ENCODE measurements at regions not wholly inside any gene's neighbourhood (a gene's known extent, or its start where the extent isn't known, plus 50 kb on each side); places are given as distances from the start of the nearest gene placed in this dataset.

DNA sequence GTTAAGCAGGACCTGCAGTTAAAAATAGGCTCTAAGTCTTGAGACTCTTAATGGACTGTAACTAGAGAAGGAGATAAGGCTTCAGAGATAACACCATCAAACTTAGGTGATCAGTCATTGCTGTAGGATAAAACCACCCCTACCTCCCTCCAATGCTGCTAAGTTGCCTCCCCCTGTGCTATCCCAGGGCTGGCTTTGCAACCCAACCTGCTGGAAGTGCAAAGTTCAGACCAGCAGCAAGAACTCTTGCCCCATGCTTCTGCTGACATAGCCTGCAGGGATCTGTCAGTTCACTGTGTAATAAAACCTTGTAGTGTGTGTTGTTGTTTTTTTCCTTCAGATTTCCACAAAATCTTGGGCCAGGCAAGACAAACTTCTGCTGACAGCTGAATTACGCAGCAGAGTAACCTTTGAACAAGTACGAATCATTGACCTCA lies 57.4 kb upstream of the EPB41L3 start:
- Histone ChIP-seq H3K4me2 (ENCODE audit: low read length) (no peak overlapping the region), H3K4ac (ENCODE audit: low read depth, low read length) (no peak overlapping the region), H3K79me1 (ENCODE audit: low read length) (no peaks in the 10 kb centered on the region), H2BK5ac (ENCODE audit: low read length) (no peak overlapping the region), H3K36me3 (ENCODE audit: control insufficient read depth, insufficient read depth, low read length) (no peaks in the 10 kb centered on the region), H3K23ac (ENCODE audit: low read length) (no peak overlapping the region), H3K9ac (ENCODE audit: low read length) (no peak overlapping the region), H3K18ac (ENCODE audit: low read length) (no peak overlapping the region), H3K27ac (ENCODE audit: low read depth, low read length) (no peak overlapping the region), H3K27me3 (ENCODE audit: insufficient read depth, low read length, poor library complexity) (no peaks in the 10 kb centered on the region), H2BK15ac (replicated peaks; ENCODE audit: low read depth) (no peak overlapping the region), H2BK120ac (ENCODE audit: low read depth, low read length) (no peak overlapping the region), H3K56ac (ENCODE audit: low read length) (no peak overlapping the region), H2AK5ac (ENCODE audit: low read length) (no peak overlapping the region), H3K79me2 (ENCODE audit: control insufficient read depth, insufficient read depth, low read length) (no peaks in the 10 kb centered on the region), H4K8ac (ENCODE audit: low read depth, low read length) (no peak overlapping the region), H4K5ac (ENCODE audit: low read length) (no peak overlapping the region), H3K4me1 (ENCODE audit: control insufficient read depth, low read depth, low read length) (peaks cover 6% of the 10 kb centered on the region), H3K4me3 (ENCODE audit: low read length) (no peak overlapping the region)
- peak; percentile 89 for DNase-seq
- WGBS (ENCODE audit: extremely low coverage, insufficient coverage, low lambda C conversion rate): no CpG with 5 or more reads among the region's 2 CpGs

DNA sequence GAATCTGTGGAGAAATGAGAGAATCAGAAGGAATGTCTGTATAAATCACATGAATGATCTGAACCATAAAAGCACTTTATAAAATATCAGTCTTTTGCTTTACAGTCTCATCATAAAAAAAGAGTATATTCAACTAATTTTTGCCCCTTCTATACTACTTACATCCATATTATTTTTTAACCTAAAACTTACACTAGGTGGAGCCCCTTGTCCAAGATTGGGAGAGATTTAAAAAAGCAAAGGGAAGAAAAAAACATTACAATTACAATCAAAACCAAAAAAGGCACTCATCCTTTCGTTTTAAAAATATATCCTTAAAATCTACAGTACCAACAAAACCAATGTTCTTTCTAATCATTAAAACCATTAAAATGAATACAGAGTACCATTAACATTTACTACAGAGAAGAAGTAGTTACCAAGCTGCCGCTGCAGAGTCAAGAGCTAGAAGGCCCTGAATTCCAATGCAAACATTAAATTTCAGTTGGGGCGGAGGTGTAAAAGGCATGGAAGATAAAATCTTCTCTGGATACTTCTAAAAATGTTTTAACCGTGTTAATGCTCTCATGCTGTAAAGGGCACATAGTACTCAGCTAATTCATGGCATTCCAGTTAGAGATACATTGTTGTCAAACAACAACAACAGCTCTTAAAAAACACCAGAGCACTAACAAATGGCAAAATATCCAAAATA lies 56.7 kb upstream of the EPB41L3 start:
- H4K8ac ChIP-seq (ENCODE audit: low read depth, low read length): no peak overlapping the region
- no peaks in the 10 kb centered on the region for H3K27me3 ChIP-seq (ENCODE audit: insufficient read depth, low read length, poor library complexity)
- DNase-seq: peak; percentile 57
- H3K4me3 ChIP-seq (ENCODE audit: low read length): no peak overlapping the region
- no peak overlapping the region for H3K27ac ChIP-seq (ENCODE audit: low read depth, low read length)
- H3K23ac ChIP-seq (ENCODE audit: low read length): no peak overlapping the region
- no peaks in the 10 kb centered on the region for H3K36me3 ChIP-seq (ENCODE audit: control insufficient read depth, insufficient read depth, low read length)
- no peak overlapping the region for H2BK5ac ChIP-seq (ENCODE audit: low read length)
- H4K5ac ChIP-seq (ENCODE audit: low read length): no peak overlapping the region
- H2BK120ac ChIP-seq (ENCODE audit: low read depth, low read length): no peak overlapping the region
- peaks cover 6% of the 10 kb centered on the region for H3K4me1 ChIP-seq (ENCODE audit: control insufficient read depth, low read depth, low read length)
- H3K18ac ChIP-seq (ENCODE audit: low read length): no peak overlapping the region
- H3K79me2 ChIP-seq (ENCODE audit: control insufficient read depth, insufficient read depth, low read length): no peaks in the 10 kb centered on the region
- no peak overlapping the region for H3K56ac ChIP-seq (ENCODE audit: low read length)
- no peak overlapping the region for H3K4ac ChIP-seq (ENCODE audit: low read depth, low read length)
- no peak overlapping the region for H2BK15ac ChIP-seq (replicated peaks; ENCODE audit: low read depth)
- no peak overlapping the region for H3K4me2 ChIP-seq (ENCODE audit: low read length)
- no peaks in the 10 kb centered on the region for H3K79me1 ChIP-seq (ENCODE audit: low read length)
- no CpG with 5 or more reads among the region's 4 CpGs for WGBS (ENCODE audit: extremely low coverage, insufficient coverage, low lambda C conversion rate)
- H2AK5ac ChIP-seq (ENCODE audit: low read length): no peak overlapping the region
- no peak overlapping the region for H3K9ac ChIP-seq (ENCODE audit: low read length)

GRCh38 chr18:5596585-5596984 lies 52.8 kb upstream of the EPB41L3 start:
- no peak overlapping the region for H2BK5ac ChIP-seq (ENCODE audit: low read length)
- no peak overlapping the region for H3K4ac ChIP-seq (ENCODE audit: low read depth, low read length)
- H3K27ac ChIP-seq (ENCODE audit: low read depth, low read length): no peak overlapping the region
- no peaks in the 10 kb centered on the region for H3K79me1 ChIP-seq (ENCODE audit: low read length)
- no peak overlapping the region for H3K4me3 ChIP-seq (ENCODE audit: low read length)
- no CpG with 5 or more reads among the region's 2 CpGs for whole genome bisulfite sequencing (ENCODE audit: extremely low coverage, insufficient coverage, low lambda C conversion rate)
- H2BK120ac ChIP-seq (ENCODE audit: low read depth, low read length): no peak overlapping the region
- no peak for DNase-seq
- H4K8ac ChIP-seq (ENCODE audit: low read depth, low read length): no peak overlapping the region
- no peaks in the 10 kb centered on the region for H3K79me2 ChIP-seq (ENCODE audit: control insufficient read depth, insufficient read depth, low read length)
- H3K56ac ChIP-seq (ENCODE audit: low read length): no peak overlapping the region
- no peak overlapping the region for H2AK5ac ChIP-seq (ENCODE audit: low read length)
- H4K5ac ChIP-seq (ENCODE audit: low read length): no peak overlapping the region
- H2BK15ac ChIP-seq (replicated peaks; ENCODE audit: low read depth): no peak overlapping the region
- H3K4me1 ChIP-seq (ENCODE audit: control insufficient read depth, low read depth, low read length): peaks cover 4% of the 10 kb centered on the region
- no peak overlapping the region for H3K23ac ChIP-seq (ENCODE audit: low read length)
- H3K18ac ChIP-seq (ENCODE audit: low read length): no peak overlapping the region
- H3K36me3 ChIP-seq (ENCODE audit: control insufficient read depth, insufficient read depth, low read length): no peaks in the 10 kb centered on the region
- H3K9ac ChIP-seq (ENCODE audit: low read length): no peak overlapping the region
- H3K4me2 ChIP-seq (ENCODE audit: low read length): no peak overlapping the region
- no peaks in the 10 kb centered on the region for H3K27me3 ChIP-seq (ENCODE audit: insufficient read depth, low read length, poor library complexity)

Data from mesendoderm (in vitro differentiated cells).